ENCODE measurements at regions not wholly inside any gene's neighbourhood (a gene's known extent, or its start where the extent isn't known, plus 50 kb on each side); places are given as distances from the start of the nearest gene placed in this dataset.

DNA sequence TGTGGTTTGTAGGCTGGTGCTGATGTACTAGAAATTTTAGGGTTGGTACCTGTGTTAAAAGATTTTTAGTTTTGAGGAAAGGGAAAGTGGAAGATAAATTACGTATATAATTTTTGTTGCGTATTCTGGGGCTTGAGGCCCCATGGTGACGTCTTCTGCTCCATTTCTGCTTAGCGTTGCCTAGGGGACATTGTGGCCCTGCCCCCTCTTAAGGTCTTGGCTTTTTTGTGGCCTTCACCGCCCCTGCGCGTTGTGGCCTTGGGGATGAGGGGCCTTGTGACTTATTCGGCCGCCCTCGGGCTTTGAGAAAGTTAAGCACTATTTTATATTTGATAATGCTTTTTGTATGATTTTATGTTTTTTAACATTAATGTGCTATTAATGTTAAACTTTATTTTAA is 182.0 kb downstream of the KLF13 start:
- ATAC-seq (ENCODE audit: low read depth), result no peak
- H3K4me3 ChIP-seq (ENCODE audit: severe bottlenecking), result no peak overlapping the region
- H3K4me1 ChIP-seq (ENCODE audit: insufficient read depth, poor library complexity, severe bottlenecking), result peaks cover 4% of the 10 kb centered on the region
- peaks cover 6% of the 10 kb centered on the region for H3K27me3 ChIP-seq (ENCODE audit: insufficient read depth, poor library complexity, severe bottlenecking)
- no peaks in the 10 kb centered on the region for H3K36me3 ChIP-seq (ENCODE audit: low read depth)
- no peak for DNase-seq (ENCODE audit: low spot score)
- H3K27ac ChIP-seq (ENCODE audit: poor library complexity, severe bottlenecking), result no peak overlapping the region
- TF ChIP-seq, protein P1, sequence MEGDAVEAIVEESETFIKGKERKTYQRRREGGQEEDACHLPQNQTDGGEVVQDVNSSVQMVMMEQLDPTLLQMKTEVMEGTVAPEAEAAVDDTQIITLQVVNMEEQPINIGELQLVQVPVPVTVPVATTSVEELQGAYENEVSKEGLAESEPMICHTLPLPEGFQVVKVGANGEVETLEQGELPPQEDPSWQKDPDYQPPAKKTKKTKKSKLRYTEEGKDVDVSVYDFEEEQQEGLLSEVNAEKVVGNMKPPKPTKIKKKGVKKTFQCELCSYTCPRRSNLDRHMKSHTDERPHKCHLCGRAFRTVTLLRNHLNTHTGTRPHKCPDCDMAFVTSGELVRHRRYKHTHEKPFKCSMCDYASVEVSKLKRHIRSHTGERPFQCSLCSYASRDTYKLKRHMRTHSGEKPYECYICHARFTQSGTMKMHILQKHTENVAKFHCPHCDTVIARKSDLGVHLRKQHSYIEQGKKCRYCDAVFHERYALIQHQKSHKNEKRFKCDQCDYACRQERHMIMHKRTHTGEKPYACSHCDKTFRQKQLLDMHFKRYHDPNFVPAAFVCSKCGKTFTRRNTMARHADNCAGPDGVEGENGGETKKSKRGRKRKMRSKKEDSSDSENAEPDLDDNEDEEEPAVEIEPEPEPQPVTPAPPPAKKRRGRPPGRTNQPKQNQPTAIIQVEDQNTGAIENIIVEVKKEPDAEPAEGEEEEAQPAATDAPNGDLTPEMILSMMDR (IDR thresholded peaks at IDR 0.05; ENCODE audit: poor library complexity, severe bottlenecking), result no peak
- H3K9me3 ChIP-seq (ENCODE audit: severe bottlenecking), result no peaks in the 10 kb centered on the region

DNA sequence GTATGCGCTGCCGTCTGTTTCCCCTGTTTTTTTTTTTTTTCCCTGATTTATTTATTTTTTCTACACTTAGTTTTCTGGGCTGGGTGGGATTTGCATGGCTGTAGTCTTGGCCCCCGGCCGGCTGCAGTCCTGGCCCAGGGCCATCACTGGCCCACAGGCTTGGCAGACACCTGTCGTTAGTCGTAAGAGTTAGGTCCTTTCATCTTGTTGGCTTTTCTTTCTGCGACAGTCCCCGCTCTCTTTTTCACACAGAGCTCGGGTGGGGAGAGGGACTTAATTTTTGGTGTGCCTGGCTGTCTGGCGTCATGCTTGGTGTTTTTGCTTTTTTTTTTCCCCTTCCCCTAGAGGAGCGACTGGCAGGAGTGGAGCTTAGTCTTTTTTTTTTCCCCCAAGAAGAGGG is 183.4 kb downstream of the KLF13 start:
- TF ChIP-seq, protein P1 (IDR thresholded peaks at IDR 0.05; ENCODE audit: poor library complexity, severe bottlenecking), result no peak
- Histone ChIP-seq H3K4me3 (ENCODE audit: severe bottlenecking) (no peak overlapping the region), H3K9me3 (ENCODE audit: severe bottlenecking) (no peaks in the 10 kb centered on the region), H3K36me3 (ENCODE audit: low read depth) (no peaks in the 10 kb centered on the region), H3K4me1 (ENCODE audit: insufficient read depth, poor library complexity, severe bottlenecking) (peaks cover under 1% of the 10 kb centered on the region), H3K27ac (ENCODE audit: poor library complexity, severe bottlenecking) (no peak overlapping the region), H3K27me3 (ENCODE audit: insufficient read depth, poor library complexity, severe bottlenecking) (peaks cover 6% of the 10 kb centered on the region)
- no peak for DNase-seq (ENCODE audit: low spot score)
- no peak for ATAC-seq (ENCODE audit: low read depth)

DNA sequence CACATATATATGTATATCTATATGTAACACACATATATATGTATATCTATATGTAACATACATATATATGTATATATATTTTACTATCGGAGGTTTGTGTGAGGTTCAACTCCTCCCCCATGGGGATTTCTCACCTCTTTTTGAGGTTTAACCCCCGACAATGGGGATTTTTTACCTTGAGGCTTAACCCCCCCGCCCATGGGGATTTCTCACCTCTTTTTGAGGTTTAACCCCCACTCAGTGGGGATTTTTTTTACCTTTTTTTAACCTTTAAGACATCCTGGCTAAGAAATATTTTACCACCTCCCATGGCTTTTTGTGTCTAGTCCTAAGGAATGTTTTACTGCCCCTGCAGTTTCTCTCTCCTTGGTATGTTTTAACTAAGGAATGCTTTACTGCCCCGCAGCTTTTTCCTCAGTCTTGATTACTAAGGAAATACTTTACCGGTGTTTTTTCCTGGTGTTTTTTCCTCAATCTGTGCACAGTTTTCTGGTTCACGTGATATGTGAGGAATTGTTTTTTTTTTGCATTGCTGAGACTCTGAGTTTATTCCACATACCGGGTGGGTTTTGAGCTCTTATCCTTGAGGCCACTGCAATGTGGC is 185.2 kb downstream of the KLF13 start:
- Histone ChIP-seq H3K9me3 (ENCODE audit: severe bottlenecking) (no peaks in the 10 kb centered on the region), H3K4me3 (ENCODE audit: severe bottlenecking) (no peak overlapping the region), H3K27ac (ENCODE audit: poor library complexity, severe bottlenecking) (no peak overlapping the region), H3K36me3 (ENCODE audit: low read depth) (no peaks in the 10 kb centered on the region), H3K27me3 (ENCODE audit: insufficient read depth, poor library complexity, severe bottlenecking) (peaks cover 6% of the 10 kb centered on the region), H3K4me1 (ENCODE audit: insufficient read depth, poor library complexity, severe bottlenecking) (no peaks in the 10 kb centered on the region)
- TF ChIP-seq, protein P1 (IDR thresholded peaks at IDR 0.05; ENCODE audit: poor library complexity, severe bottlenecking), result no peak
- ATAC-seq (ENCODE audit: low read depth), result no peak
- no peak for DNase-seq (ENCODE audit: low spot score)

DNA sequence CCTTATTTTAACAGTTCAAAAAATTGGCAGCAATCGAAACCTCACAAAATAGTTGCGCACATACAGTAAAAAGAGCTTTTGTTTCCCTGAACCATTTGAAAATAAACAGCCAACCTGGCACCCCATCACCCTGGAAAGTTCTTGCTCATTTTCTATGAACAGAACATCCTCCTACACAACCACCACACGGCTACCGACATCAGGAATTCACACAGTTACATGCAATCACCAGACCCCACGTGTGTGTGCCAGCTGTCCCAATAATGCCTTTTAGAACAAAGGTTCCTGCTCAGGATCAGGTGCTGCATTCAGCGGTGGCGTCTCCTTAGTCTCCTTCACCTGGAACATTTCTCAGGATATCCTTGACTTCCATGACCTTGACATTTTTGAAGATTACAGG is 186.5 kb downstream of the KLF13 start:
- H3K36me3 ChIP-seq (ENCODE audit: low read depth), result no peaks in the 10 kb centered on the region
- no peaks in the 10 kb centered on the region for H3K9me3 ChIP-seq (ENCODE audit: severe bottlenecking)
- DNase-seq (ENCODE audit: low spot score) (no peak), ATAC-seq (ENCODE audit: low read depth) (no peak)
- no peak overlapping the region for H3K27ac ChIP-seq (ENCODE audit: poor library complexity, severe bottlenecking)
- TF ChIP-seq, protein P1 (IDR thresholded peaks at IDR 0.05; ENCODE audit: poor library complexity, severe bottlenecking), result no peak
- no peaks in the 10 kb centered on the region for H3K4me1 ChIP-seq (ENCODE audit: insufficient read depth, poor library complexity, severe bottlenecking)
- H3K4me3 ChIP-seq (ENCODE audit: severe bottlenecking), result no peak overlapping the region
- H3K27me3 ChIP-seq (ENCODE audit: insufficient read depth, poor library complexity, severe bottlenecking), result peaks cover 6% of the 10 kb centered on the region

DNA sequence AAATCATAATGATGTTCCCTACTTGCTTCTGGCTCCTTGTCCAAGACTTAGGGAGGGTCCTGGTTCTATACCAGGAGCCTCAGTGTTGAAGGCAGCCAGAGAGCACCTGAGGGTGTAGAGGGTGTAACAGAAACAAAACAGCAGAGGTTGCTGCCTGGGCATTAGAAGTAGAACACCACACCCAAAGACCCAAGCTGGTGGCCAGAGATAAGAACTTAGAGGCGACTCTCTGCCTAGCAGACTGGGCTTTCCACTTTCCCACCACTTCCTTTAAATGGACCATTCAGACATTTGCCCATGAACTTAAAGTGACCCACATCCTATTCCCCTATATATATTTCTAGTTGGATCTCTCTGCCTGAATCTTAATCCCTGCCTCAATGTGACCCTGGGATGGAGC is 189.8 kb downstream of the KLF13 start:
- Histone ChIP-seq H3K4me3 (ENCODE audit: severe bottlenecking) (no peak overlapping the region), H3K27ac (ENCODE audit: poor library complexity, severe bottlenecking) (no peak overlapping the region), H3K27me3 (ENCODE audit: insufficient read depth, poor library complexity, severe bottlenecking) (peaks cover 10% of the 10 kb centered on the region), H3K4me1 (ENCODE audit: insufficient read depth, poor library complexity, severe bottlenecking) (no peaks in the 10 kb centered on the region), H3K9me3 (ENCODE audit: severe bottlenecking) (no peaks in the 10 kb centered on the region), H3K36me3 (ENCODE audit: low read depth) (no peaks in the 10 kb centered on the region)
- DNase-seq (ENCODE audit: low spot score) (no peak), ATAC-seq (ENCODE audit: low read depth) (no peak)
- TF ChIP-seq, protein P1 (IDR thresholded peaks at IDR 0.05; ENCODE audit: poor library complexity, severe bottlenecking), result no peak
